ENCODE measurements at regions not wholly inside any gene's neighbourhood (a gene's known extent, or its start where the extent isn't known, plus 50 kb on each side); places are given as distances from the start of the nearest gene placed in this dataset.

- TF ChIP-seq POLR2AphosphoS5 (IDR thresholded peaks at IDR 0.05; ENCODE audit: low read depth, low read length), result no peak
- no peak for TF ChIP-seq SIN3A (IDR thresholded peaks at IDR 0.05; ENCODE audit: borderline replicate concordance, insufficient read depth, low read length)
- no peak for TF ChIP-seq FOXP2 (optimal IDR thresholded peaks at IDR 0.05; ENCODE audit: borderline replicate concordance, extremely low read depth, extremely low read length, insufficient read depth)
Observed at GRCh38 chr18:44386401-44386800, 294.3 kb upstream of the SETBP1 start.

Data from PFSK-1 (cell line).